GM23338 (cell line): ENCODE measurements at regions not wholly inside any gene's neighbourhood (a gene's known extent, or its start where the extent isn't known, plus 50 kb on each side); places are given as distances from the start of the nearest gene placed in this dataset.

ENCODE experiments used
- ATAC-seq: fragments of 200-7000 bp; cut with Tn5 transposase; 3 replicates; pipeline ENCODE4 v1.9.1; 2020
- DNase-seq: peaks from one replicate; pipeline ENCODE4 v3.0.0-alpha.2; 2015; ENCODE audit warnings: low spot score
- H2AFZ ChIP-seq: fragments of 200-600 bp; sonication (generic); 2 replicates; pipeline ENCODE4 v1.8.0; 2016; ENCODE audit warnings: antibody characterized with exemption, mild to moderate bottlenecking, moderate library complexity
- H3F3A ChIP-seq: fragments of 200-600 bp; sonication (generic); replicated peaks from 2 replicates; pipeline ENCODE4 v1.8.0; 2017; ENCODE audit warnings: antibody characterized with exemption, mixed run types, low read depth
- H3K27ac ChIP-seq: fragments of 200-600 bp; sonication (generic); 2 replicates; pipeline ENCODE4 v1.6.1; 2016; ENCODE audit warnings: low read depth
- H3K27me3 ChIP-seq: fragments of 200-600 bp; sonication (generic); 2 replicates; pipeline ENCODE4 v1.8.0; 2016; ENCODE audit warnings: mild to moderate bottlenecking, mixed run types, moderate library complexity; ENCODE audit not compliant: insufficient read depth
- H3K36me3 ChIP-seq: fragments of 200-600 bp; sonication (generic); 2 replicates; pipeline ENCODE4 v1.8.0; 2016; ENCODE audit warnings: mild to moderate bottlenecking; ENCODE audit not compliant: insufficient read depth
- H3K4me1 ChIP-seq: fragments of 200-600 bp; sonication (generic); 2 replicates; pipeline ENCODE4 v1.8.0; 2016; ENCODE audit warnings: mild to moderate bottlenecking, moderate library complexity; ENCODE audit not compliant: insufficient read depth
- H3K4me2 ChIP-seq: fragments of 200-600 bp; sonication (generic); 2 replicates; pipeline ENCODE4 v1.7.1; 2017; ENCODE audit warnings: mixed run types
- H3K4me3 ChIP-seq: fragments of 200-600 bp; sonication (generic); 2 replicates; pipeline ENCODE4 v1.6.1; 2016; ENCODE audit warnings: mixed run types
- H3K79me2 ChIP-seq: fragments of 200-600 bp; sonication (generic); replicated peaks from 2 replicates; pipeline ENCODE4 v1.8.0; 2017; ENCODE audit warnings: mild to moderate bottlenecking; ENCODE audit not compliant: insufficient read depth
- H3K9me2 ChIP-seq: fragments of 200-600 bp; sonication (generic); 2 replicates; pipeline ENCODE4 v1.8.0; 2017; ENCODE audit not compliant: insufficient read depth
- H4K20me1 ChIP-seq: fragments of 200-600 bp; sonication (generic); replicated peaks from 2 replicates; pipeline ENCODE4 v1.8.0; 2017; ENCODE audit warnings: mild to moderate bottlenecking; ENCODE audit not compliant: insufficient read depth
- H3K27ac Mint-ChIP-seq: 2 replicates; pipeline ENCODE4 v1.8.0; 2020; ENCODE audit warnings: inconsistent platforms, mild to moderate bottlenecking, moderate library complexity, mixed read lengths
- H3K27me3 Mint-ChIP-seq: 3 replicates; pipeline ENCODE4 v1.8.0; 2022; ENCODE audit warnings: low read depth, mild to moderate bottlenecking, moderate library complexity, mixed read lengths, inconsistent platforms; ENCODE audit not compliant: insufficient read depth, poor library complexity
- H3K36me3 Mint-ChIP-seq: 3 replicates; pipeline ENCODE4 v1.8.0; 2021; ENCODE audit warnings: low read depth, mild to moderate bottlenecking, inconsistent platforms, moderate library complexity, mixed read lengths
- H3K4me1 Mint-ChIP-seq: 3 replicates; pipeline ENCODE4 v1.8.0; 2020; ENCODE audit warnings: mild to moderate bottlenecking, inconsistent platforms, mixed read lengths
- H3K4me3 Mint-ChIP-seq: 3 replicates; pipeline ENCODE4 v1.8.0; 2021; ENCODE audit warnings: moderate library complexity, mild to moderate bottlenecking, inconsistent platforms, mixed read lengths
- H3K9me3 Mint-ChIP-seq: 3 replicates; pipeline ENCODE4 v1.8.0; 2020; ENCODE audit warnings: moderate library complexity, mild to moderate bottlenecking, inconsistent platforms, mixed read lengths
- CREB1 ChIP-seq: fragments of 250-450 bp; sonication (Bioruptor Pico); IDR thresholded peaks from 2 replicates; pipeline ENCODE4 v1.5.0; 2020; ENCODE audit warnings: low read depth, mild to moderate bottlenecking, moderate library complexity
- EZH2 ChIP-seq: fragments of 200-600 bp; sonication (generic); IDR thresholded peaks from one replicate; pipeline ENCODE4 v1.8.0; 2017; ENCODE audit warnings: antibody characterized with exemption, mild to moderate bottlenecking, low read depth; ENCODE audit not compliant: unreplicated experiment
- POLR2AphosphoS5 ChIP-seq: IDR thresholded peaks from 2 replicates; pipeline ENCODE4 v1.6.1; 2016; ENCODE audit warnings: antibody characterized with exemption, low read depth
- STAT1 ChIP-seq: IDR thresholded peaks from one replicate; pipeline ENCODE4 v1.6.1; 2016; ENCODE audit warnings: antibody characterized with exemption; ENCODE audit not compliant: unreplicated experiment
- ZNF331 ChIP-seq: fragments of 250-450 bp; sonication (Bioruptor Pico); IDR thresholded peaks from 2 replicates; pipeline ENCODE4 v1.5.0; 2020; ENCODE audit warnings: low read depth, mild to moderate bottlenecking, moderate library complexity
- TF ChIP-seq, protein P1 (sequence below), 2 experiments: fragments of 200-600 bp in 1 of 2; sonication (generic) in 1 of 2; conservative IDR thresholded peaks; 2 replicates each; pipeline versions ENCODE4 v1.5.1 to v1.6.1; 2016 to 2017; ENCODE audit warnings: antibody characterized with exemption in 2 of 2, low read depth in 2 of 2, mild to moderate bottlenecking in 2 of 2, moderate library complexity in 1 of 2
- TF ChIP-seq, protein P2 (sequence below): IDR thresholded peaks from one replicate; pipeline ENCODE4 v1.6.1; 2018; ENCODE audit warnings: antibody characterized with exemption; ENCODE audit not compliant: unreplicated experiment
- TF ChIP-seq, protein P3 (sequence below): IDR thresholded peaks from 2 replicates; pipeline ENCODE4 v1.6.1; 2016; ENCODE audit warnings: antibody characterized with exemption
- TF ChIP-seq, protein P4 (sequence below): fragments of 250-450 bp; sonication (Bioruptor Pico); IDR thresholded peaks from 2 replicates; pipeline ENCODE4 v1.5.0; 2020; ENCODE audit warnings: mild to moderate bottlenecking, moderate library complexity

DNA sequence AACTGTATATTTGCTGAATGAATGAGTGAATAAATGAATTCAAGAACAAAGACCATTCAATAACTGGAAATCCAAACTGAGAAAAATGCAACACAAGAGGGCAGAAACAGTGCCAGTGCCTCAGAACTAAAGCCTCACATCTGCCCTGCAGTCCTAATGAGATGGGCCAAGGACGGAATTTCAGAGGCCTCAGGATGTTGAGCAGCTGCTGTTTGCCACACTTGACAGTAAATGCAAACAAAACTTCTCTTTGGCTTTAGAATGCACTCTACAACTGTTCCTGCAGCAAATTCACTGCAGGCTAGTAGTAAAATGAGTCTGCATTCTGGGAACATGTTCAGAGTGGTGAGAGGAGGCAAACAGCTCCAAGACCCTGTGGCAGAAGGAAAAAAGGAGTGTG is 177.6 kb upstream of the LRFN2 start (continued):
- TF ChIP-seq, protein P1, sequence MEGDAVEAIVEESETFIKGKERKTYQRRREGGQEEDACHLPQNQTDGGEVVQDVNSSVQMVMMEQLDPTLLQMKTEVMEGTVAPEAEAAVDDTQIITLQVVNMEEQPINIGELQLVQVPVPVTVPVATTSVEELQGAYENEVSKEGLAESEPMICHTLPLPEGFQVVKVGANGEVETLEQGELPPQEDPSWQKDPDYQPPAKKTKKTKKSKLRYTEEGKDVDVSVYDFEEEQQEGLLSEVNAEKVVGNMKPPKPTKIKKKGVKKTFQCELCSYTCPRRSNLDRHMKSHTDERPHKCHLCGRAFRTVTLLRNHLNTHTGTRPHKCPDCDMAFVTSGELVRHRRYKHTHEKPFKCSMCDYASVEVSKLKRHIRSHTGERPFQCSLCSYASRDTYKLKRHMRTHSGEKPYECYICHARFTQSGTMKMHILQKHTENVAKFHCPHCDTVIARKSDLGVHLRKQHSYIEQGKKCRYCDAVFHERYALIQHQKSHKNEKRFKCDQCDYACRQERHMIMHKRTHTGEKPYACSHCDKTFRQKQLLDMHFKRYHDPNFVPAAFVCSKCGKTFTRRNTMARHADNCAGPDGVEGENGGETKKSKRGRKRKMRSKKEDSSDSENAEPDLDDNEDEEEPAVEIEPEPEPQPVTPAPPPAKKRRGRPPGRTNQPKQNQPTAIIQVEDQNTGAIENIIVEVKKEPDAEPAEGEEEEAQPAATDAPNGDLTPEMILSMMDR (conservative IDR thresholded peaks at IDR 0.05; ENCODE audit: low read depth in 2 of 2), result no peak
- TF ChIP-seq, protein P2, sequence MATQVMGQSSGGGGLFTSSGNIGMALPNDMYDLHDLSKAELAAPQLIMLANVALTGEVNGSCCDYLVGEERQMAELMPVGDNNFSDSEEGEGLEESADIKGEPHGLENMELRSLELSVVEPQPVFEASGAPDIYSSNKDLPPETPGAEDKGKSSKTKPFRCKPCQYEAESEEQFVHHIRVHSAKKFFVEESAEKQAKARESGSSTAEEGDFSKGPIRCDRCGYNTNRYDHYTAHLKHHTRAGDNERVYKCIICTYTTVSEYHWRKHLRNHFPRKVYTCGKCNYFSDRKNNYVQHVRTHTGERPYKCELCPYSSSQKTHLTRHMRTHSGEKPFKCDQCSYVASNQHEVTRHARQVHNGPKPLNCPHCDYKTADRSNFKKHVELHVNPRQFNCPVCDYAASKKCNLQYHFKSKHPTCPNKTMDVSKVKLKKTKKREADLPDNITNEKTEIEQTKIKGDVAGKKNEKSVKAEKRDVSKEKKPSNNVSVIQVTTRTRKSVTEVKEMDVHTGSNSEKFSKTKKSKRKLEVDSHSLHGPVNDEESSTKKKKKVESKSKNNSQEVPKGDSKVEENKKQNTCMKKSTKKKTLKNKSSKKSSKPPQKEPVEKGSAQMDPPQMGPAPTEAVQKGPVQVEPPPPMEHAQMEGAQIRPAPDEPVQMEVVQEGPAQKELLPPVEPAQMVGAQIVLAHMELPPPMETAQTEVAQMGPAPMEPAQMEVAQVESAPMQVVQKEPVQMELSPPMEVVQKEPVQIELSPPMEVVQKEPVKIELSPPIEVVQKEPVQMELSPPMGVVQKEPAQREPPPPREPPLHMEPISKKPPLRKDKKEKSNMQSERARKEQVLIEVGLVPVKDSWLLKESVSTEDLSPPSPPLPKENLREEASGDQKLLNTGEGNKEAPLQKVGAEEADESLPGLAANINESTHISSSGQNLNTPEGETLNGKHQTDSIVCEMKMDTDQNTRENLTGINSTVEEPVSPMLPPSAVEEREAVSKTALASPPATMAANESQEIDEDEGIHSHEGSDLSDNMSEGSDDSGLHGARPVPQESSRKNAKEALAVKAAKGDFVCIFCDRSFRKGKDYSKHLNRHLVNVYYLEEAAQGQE, result no peak
- TF ChIP-seq ZNF331 (no peak), STAT1 (no peak), POLR2AphosphoS5 (no peak), CREB1 (CRISPR knock-in tag) (no peak)
- TF ChIP-seq, protein P3, sequence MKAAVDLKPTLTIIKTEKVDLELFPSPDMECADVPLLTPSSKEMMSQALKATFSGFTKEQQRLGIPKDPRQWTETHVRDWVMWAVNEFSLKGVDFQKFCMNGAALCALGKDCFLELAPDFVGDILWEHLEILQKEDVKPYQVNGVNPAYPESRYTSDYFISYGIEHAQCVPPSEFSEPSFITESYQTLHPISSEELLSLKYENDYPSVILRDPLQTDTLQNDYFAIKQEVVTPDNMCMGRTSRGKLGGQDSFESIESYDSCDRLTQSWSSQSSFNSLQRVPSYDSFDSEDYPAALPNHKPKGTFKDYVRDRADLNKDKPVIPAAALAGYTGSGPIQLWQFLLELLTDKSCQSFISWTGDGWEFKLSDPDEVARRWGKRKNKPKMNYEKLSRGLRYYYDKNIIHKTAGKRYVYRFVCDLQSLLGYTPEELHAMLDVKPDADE, result no peak

DNA sequence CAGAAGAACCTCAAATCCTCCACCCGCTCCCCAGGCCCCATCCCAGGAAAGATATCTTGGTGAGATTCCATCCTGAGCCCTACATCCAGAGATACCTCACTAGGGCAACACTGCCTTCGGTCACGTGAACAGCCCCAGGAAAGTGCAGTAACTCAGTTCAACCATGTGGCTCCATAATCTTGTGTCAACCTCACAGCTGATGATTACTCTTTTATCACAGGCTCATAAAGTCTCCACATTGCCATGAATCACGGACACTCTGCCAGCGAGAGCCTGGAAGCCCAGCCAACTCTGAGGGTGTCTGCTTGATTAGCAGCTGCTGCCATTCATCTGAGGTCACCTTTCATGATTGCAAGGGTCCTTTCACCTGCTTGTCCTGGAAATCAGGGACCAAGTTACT is 175.8 kb upstream of the LRFN2 start:
- no peaks in the 10 kb centered on the region for H3K36me3 Mint-ChIP-seq
- H3K9me2 ChIP-seq, result no peaks in the 10 kb centered on the region
- H3K4me1 ChIP-seq, result no peaks in the 10 kb centered on the region
- H3K27ac ChIP-seq, result no peak overlapping the region
- no peak overlapping the region for H3K4me3 Mint-ChIP-seq
- H3K4me1 Mint-ChIP-seq, result no peaks in the 10 kb centered on the region
- no peaks in the 10 kb centered on the region for H3K79me2 ChIP-seq
- H3F3A ChIP-seq, result no peaks in the 10 kb centered on the region
- no peak overlapping the region for H3K4me2 ChIP-seq
- ATAC-seq (no peak), DNase-seq (no peak)
- no peaks in the 10 kb centered on the region for H3K27me3 ChIP-seq
- no peak overlapping the region for H3K27ac Mint-ChIP-seq
- H3K36me3 ChIP-seq, result no peaks in the 10 kb centered on the region
- no peaks in the 10 kb centered on the region; the same call in 2 of the 3 replicates for H3K9me3 Mint-ChIP-seq
- H4K20me1 ChIP-seq, result no peaks in the 10 kb centered on the region
- H3K4me3 ChIP-seq, result no peak overlapping the region
- H2AFZ ChIP-seq, result no peak overlapping the region
- peaks cover 5% of the 10 kb centered on the region for H3K27me3 Mint-ChIP-seq
- TF ChIP-seq, protein P4, sequence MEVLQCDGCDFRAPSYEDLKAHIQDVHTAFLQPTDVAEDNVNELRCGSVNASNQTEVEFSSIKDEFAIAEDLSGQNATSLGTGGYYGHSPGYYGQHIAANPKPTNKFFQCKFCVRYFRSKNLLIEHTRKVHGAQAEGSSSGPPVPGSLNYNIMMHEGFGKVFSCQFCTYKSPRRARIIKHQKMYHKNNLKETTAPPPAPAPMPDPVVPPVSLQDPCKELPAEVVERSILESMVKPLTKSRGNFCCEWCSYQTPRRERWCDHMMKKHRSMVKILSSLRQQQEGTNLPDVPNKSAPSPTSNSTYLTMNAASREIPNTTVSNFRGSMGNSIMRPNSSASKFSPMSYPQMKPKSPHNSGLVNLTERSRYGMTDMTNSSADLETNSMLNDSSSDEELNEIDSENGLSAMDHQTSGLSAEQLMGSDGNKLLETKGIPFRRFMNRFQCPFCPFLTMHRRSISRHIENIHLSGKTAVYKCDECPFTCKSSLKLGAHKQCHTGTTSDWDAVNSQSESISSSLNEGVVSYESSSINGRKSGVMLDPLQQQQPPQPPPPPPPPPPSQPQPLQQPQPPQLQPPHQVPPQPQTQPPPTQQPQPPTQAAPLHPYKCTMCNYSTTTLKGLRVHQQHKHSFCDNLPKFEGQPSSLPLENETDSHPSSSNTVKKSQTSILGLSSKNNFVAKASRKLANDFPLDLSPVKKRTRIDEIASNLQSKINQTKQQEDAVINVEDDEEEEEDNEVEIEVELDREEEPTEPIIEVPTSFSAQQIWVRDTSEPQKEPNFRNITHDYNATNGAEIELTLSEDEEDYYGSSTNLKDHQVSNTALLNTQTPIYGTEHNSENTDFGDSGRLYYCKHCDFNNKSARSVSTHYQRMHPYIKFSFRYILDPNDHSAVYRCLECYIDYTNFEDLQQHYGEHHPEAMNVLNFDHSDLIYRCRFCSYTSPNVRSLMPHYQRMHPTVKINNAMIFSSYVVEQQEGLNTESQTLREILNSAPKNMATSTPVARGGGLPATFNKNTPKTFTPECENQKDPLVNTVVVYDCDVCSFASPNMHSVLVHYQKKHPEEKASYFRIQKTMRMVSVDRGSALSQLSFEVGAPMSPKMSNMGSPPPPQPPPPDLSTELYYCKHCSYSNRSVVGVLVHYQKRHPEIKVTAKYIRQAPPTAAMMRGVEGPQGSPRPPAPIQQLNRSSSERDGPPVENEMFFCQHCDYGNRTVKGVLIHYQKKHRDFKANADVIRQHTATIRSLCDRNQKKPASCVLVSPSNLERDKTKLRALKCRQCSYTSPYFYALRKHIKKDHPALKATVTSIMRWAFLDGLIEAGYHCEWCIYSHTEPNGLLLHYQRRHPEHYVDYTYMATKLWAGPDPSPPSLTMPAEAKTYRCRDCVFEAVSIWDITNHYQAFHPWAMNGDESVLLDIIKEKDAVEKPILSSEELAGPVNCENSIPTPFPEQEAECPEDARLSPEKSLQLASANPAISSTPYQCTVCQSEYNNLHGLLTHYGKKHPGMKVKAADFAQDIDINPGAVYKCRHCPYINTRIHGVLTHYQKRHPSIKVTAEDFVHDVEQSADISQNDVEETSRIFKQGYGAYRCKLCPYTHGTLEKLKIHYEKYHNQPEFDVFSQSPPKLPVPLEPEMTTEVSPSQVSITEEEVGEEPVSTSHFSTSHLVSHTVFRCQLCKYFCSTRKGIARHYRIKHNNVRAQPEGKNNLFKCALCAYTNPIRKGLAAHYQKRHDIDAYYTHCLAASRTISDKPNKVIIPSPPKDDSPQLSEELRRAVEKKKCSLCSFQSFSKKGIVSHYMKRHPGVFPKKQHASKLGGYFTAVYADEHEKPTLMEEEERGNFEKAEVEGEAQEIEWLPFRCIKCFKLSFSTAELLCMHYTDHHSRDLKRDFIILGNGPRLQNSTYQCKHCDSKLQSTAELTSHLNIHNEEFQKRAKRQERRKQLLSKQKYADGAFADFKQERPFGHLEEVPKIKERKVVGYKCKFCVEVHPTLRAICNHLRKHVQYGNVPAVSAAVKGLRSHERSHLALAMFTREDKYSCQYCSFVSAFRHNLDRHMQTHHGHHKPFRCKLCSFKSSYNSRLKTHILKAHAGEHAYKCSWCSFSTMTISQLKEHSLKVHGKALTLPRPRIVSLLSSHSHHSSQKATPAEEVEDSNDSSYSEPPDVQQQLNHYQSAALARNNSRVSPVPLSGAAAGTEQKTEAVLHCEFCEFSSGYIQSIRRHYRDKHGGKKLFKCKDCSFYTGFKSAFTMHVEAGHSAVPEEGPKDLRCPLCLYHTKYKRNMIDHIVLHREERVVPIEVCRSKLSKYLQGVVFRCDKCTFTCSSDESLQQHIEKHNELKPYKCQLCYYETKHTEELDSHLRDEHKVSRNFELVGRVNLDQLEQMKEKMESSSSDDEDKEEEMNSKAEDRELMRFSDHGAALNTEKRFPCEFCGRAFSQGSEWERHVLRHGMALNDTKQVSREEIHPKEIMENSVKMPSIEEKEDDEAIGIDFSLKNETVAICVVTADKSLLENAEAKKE (CRISPR knock-in tag), result no peak
- TF ChIP-seq EZH2 (no peak), STAT1 (no peak), ZNF331 (no peak), CREB1 (CRISPR knock-in tag) (no peak)
- TF ChIP-seq, protein P3, result no peak
